Mammary epithelial cell (primary cell): ENCODE measurements at regions not wholly inside any gene's neighbourhood (a gene's known extent, or its start where the extent isn't known, plus 50 kb on each side); places are given as distances from the start of the nearest gene placed in this dataset.

Experiments used
- CTCF ChIP-seq, 2 donors: IDR thresholded peaks in 1 of 2; conservative IDR thresholded peaks in 1 of 2; 2 replicates each; pipeline ENCODE4 v1.5.1; 2011 to 2012; ENCODE audit warnings: inconsistent platforms in 2 of 2, low read length in 2 of 2, mild to moderate bottlenecking in 2 of 2, control low read depth in 1 of 2, low read depth in 1 of 2; ENCODE audit not compliant: insufficient read depth in 1 of 2; ENCODE audit errors: extremely low read depth in 1 of 2
- EZH2 ChIP-seq: IDR thresholded peaks from 2 replicates; pipeline ENCODE4 v1.6.1; 2012; ENCODE audit warnings: low read length, inconsistent platforms, borderline replicate concordance

GRCh38 chr5:97955450-97955849 lies 772.4 kb upstream of the RIOK2 start:
- TF ChIP-seq CTCF (conservative IDR thresholded peaks at IDR 0.05 in 1 of 2, IDR thresholded peaks at IDR 0.05 in 1 of 2; ENCODE audit: extremely low read depth in 1 of 2, insufficient read depth in 1 of 2, low read depth in 1 of 2, low read length in 2 of 2) (no peak), EZH2 (no peak)
